ENCODE measurements at regions not wholly inside any gene's neighbourhood (a gene's known extent, or its start where the extent isn't known, plus 50 kb on each side); places are given as distances from the start of the nearest gene placed in this dataset.

DNA sequence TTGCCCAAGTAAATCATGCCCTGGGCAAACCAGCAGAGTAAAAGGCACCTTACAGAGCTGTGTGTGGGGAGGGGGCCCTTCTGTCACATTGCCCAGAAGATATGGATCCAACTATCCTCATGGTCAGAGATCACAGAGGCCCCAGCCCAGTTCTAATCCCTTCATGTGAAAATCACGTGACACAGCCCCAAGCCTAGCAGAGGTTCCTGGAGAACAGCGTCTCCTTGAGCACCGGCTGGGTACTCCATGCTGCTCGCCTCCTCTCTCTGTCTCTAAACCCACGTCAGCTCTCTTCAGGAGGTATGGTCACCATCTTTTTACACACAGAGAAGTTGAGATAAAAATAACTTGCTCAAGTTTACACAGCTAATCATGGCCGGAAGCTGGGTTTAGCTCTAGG, 230.2 kb downstream of the ANKRD60 start:
- H3K9me3 ChIP-seq, result no peaks in the 10 kb centered on the region
- no peaks in the 10 kb centered on the region for H3K27me3 ChIP-seq
- no peak for DNase-seq (ENCODE audit: low spot score)
- no peak overlapping the region for H3K27ac ChIP-seq
- no peaks in the 10 kb centered on the region for H3K36me3 ChIP-seq
- no peak overlapping the region for H3K4me3 ChIP-seq
- H3K4me1 ChIP-seq, result peaks cover 0 to 34% of the 10 kb centered on the region in 2 donors
- TF ChIP-seq, protein P1, sequence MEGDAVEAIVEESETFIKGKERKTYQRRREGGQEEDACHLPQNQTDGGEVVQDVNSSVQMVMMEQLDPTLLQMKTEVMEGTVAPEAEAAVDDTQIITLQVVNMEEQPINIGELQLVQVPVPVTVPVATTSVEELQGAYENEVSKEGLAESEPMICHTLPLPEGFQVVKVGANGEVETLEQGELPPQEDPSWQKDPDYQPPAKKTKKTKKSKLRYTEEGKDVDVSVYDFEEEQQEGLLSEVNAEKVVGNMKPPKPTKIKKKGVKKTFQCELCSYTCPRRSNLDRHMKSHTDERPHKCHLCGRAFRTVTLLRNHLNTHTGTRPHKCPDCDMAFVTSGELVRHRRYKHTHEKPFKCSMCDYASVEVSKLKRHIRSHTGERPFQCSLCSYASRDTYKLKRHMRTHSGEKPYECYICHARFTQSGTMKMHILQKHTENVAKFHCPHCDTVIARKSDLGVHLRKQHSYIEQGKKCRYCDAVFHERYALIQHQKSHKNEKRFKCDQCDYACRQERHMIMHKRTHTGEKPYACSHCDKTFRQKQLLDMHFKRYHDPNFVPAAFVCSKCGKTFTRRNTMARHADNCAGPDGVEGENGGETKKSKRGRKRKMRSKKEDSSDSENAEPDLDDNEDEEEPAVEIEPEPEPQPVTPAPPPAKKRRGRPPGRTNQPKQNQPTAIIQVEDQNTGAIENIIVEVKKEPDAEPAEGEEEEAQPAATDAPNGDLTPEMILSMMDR (IDR thresholded peaks at IDR 0.05), result no peak

DNA sequence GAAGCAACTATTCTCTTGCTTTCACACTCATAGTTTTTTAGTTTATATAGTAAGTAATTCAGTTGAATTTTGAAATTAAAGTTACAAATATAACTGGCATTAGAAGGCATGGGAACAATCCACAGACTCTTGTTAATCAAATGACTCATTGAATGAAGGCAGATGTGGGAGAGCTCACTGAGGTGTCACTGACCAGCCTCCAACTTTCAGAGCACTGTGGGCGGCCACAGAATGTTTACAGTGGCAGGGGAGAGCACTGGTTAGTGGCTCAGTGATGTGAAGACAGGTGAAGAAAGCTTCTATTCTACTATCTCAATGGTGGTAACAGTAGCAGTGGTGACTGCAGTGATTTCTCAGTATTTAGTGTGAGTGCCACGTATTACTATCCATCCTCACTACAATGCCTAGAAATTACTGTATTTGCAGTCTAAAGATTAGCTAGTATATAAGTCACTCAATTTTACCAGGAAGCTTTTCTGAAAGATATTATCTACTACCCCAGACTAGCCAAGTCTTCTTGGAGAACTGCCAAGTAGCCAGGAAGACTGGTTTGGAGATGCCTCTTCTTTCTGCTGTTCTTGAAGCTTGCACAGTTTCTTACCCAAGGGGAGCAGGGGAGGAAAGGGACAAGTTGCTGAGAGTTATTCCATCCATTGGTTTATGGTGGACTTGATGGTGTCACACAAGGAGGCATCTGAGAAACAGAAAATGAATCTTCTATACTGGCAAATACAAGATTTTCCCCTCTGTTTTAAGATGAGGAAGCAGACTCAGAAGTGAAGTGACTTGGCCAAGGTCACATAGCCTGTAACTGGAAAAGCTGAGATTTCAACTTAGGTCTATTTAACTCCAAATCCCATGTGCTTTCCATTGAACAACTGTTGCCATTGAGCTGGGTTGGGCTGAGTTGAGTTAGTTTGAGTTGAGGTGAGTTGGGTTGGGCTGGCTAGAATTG, 231.2 kb downstream of the ANKRD60 start:
- peaks cover 0 to 34% of the 10 kb centered on the region in 2 donors for H3K4me1 ChIP-seq
- DNase-seq (ENCODE audit: low spot score), result no peak
- no peak overlapping the region for H3K4me3 ChIP-seq
- TF ChIP-seq, protein P1 (IDR thresholded peaks at IDR 0.05), result no peak
- no peaks in the 10 kb centered on the region for H3K9me3 ChIP-seq
- no peaks in the 10 kb centered on the region for H3K36me3 ChIP-seq
- no peak overlapping the region for H3K27ac ChIP-seq
- no peaks in the 10 kb centered on the region for H3K27me3 ChIP-seq

DNA sequence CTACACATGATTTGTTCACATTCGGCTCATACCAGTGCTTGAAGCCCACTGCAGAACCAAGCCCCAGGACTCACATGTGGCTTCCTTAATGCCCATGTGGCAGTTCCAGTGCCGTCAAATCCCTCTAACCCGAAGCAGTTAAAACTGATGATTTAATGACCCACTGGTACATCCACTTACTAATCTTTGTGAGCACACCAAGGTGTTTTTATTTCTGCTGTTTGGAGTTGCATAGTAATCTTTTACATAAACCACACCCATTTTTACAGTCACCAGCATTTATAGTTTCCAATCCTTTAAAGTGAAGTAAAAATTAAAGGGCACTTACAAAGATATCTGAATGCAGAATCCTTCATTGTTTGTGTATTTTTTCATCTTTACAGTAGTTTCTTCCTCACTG, 232.0 kb downstream of the ANKRD60 start:
- TF ChIP-seq, protein P1 (IDR thresholded peaks at IDR 0.05), result no peak
- Histone ChIP-seq H3K4me1 (peaks cover 0 to 32% of the 10 kb centered on the region in 2 donors), H3K36me3 (no peaks in the 10 kb centered on the region), H3K27ac (no peak overlapping the region), H3K27me3 (no peaks in the 10 kb centered on the region), H3K4me3 (no peak overlapping the region), H3K9me3 (no peaks in the 10 kb centered on the region)
- no peak for DNase-seq (ENCODE audit: low spot score)

DNA sequence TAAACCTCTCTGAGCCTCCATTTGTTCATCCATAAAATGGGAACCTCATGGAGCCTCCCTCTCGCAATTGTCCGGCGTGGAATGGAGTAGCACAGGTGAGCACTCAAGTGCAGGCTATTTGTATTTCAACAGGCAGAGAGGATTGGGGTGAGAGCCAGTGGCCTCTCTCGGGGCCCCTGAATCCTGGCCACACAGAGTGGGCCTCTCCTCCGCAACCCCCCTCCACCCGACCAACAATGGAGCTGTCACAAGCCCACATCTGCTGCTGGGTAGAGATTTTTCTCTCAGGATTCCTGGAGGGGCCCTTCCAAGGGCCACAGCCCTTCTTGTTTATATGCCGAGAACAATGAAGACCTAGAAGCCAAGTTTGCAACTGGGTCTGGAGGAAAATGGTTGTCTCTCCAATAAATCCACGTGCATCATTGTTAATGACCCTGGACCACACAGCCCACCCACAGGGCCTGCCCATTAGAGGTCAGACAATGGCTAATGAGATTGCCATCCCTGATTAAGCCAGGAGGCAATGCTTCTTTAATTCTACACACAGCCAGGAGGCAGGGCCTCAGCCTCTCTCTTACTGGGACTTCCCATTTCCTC, 233.0 kb downstream of the ANKRD60 start:
- H3K36me3 ChIP-seq, result no peaks in the 10 kb centered on the region
- no peaks in the 10 kb centered on the region for H3K27me3 ChIP-seq
- no peak overlapping the region for H3K27ac ChIP-seq
- no peak for DNase-seq (ENCODE audit: low spot score)
- TF ChIP-seq, protein P1 (IDR thresholded peaks at IDR 0.05), result no peak
- no peak overlapping the region for H3K4me3 ChIP-seq
- H3K4me1 ChIP-seq, result peaks cover 0 to 32% of the 10 kb centered on the region in 2 donors
- H3K9me3 ChIP-seq, result no peaks in the 10 kb centered on the region

DNA sequence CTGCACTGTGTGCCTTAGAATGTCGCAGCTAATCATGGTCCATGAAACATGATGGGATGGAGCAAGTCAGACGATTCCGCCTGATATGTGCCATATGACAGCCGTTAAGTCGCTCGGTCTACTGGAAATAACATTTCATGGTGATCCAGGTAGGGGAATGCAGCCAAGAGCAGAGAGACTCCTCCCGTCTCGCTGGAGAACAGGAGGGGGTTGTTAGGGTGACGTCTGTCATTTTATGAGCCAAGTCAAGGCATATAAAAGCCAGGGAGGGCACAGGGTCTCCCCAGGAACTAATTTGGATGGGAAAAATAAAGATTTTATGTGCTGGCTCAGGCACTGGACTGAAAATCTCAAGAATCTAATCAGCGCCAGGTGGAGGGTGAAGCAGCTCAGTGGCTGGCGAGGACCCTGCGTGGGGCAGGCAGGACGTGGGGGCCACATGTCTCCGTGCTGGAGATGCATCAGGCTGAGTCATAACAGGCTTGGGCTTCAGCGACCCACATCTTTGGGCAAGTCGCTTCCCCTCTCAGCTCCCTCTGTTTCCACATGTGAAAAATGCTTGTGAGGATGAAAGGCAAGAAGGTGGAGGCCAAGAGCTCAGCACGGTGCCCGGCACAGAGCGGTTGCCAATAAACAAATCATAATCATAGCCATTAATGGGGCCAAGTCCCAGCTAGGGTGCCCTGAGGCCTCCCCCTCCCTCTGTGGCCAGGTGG, 234.6 kb downstream of the ANKRD60 start:
- no peaks in the 10 kb centered on the region for H3K36me3 ChIP-seq
- no peaks in the 10 kb centered on the region for H3K27me3 ChIP-seq
- no peak overlapping the region for H3K27ac ChIP-seq
- DNase-seq (ENCODE audit: low spot score), result no peak
- peaks cover 0 to 22% of the 10 kb centered on the region in 2 donors for H3K4me1 ChIP-seq
- H3K9me3 ChIP-seq, result no peaks in the 10 kb centered on the region
- no peak overlapping the region for H3K4me3 ChIP-seq
- TF ChIP-seq, protein P1 (IDR thresholded peaks at IDR 0.05), result no peak
